ENCODE measurements at regions not wholly inside any gene's neighbourhood (a gene's known extent, or its start where the extent isn't known, plus 50 kb on each side); places are given as distances from the start of the nearest gene placed in this dataset.
"Not testable (repeated sequence)": the region's sequence is repeated elsewhere in the genome, so short reads cannot be mapped to it uniquely, and the experiment has no call there.

DNA sequence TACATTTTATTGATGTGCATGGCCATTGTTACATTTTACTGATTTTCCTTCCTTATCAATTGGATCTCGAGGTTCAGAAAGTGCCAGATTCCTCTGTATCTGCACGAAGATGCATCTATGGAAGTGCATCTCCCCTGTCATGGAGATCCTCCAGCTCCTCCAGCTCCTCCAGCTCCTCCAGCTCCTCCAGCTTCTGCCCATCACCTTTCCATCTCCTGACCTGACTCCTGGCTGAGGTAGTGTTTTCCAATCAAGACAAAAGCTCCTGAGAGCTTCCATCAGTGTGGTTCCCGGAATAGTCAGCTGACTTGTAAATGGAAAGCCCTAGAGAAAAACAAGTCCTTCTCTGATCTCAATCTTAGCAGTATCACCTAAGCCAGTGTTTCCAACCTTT is 90.8 kb upstream of the KLF6 start:
- FAIRE-seq (no peak), DNase-seq (ENCODE audit: low read depth) (no peak)
- TF ChIP-seq, protein P1, sequence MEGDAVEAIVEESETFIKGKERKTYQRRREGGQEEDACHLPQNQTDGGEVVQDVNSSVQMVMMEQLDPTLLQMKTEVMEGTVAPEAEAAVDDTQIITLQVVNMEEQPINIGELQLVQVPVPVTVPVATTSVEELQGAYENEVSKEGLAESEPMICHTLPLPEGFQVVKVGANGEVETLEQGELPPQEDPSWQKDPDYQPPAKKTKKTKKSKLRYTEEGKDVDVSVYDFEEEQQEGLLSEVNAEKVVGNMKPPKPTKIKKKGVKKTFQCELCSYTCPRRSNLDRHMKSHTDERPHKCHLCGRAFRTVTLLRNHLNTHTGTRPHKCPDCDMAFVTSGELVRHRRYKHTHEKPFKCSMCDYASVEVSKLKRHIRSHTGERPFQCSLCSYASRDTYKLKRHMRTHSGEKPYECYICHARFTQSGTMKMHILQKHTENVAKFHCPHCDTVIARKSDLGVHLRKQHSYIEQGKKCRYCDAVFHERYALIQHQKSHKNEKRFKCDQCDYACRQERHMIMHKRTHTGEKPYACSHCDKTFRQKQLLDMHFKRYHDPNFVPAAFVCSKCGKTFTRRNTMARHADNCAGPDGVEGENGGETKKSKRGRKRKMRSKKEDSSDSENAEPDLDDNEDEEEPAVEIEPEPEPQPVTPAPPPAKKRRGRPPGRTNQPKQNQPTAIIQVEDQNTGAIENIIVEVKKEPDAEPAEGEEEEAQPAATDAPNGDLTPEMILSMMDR (IDR thresholded peaks at IDR 0.05; ENCODE audit: insufficient read depth, low read length, severe bottlenecking), result no peak
- Histone ChIP-seq H3K36me3 (ENCODE audit: control insufficient read depth, insufficient read depth, low read length) (no peaks in the 10 kb centered on the region), H3K4me3 (ENCODE audit: low read depth, low read length) (no peak overlapping the region), H3K27me3 (ENCODE audit: control insufficient read depth, insufficient read depth, low read length) (no peaks in the 10 kb centered on the region)

DNA sequence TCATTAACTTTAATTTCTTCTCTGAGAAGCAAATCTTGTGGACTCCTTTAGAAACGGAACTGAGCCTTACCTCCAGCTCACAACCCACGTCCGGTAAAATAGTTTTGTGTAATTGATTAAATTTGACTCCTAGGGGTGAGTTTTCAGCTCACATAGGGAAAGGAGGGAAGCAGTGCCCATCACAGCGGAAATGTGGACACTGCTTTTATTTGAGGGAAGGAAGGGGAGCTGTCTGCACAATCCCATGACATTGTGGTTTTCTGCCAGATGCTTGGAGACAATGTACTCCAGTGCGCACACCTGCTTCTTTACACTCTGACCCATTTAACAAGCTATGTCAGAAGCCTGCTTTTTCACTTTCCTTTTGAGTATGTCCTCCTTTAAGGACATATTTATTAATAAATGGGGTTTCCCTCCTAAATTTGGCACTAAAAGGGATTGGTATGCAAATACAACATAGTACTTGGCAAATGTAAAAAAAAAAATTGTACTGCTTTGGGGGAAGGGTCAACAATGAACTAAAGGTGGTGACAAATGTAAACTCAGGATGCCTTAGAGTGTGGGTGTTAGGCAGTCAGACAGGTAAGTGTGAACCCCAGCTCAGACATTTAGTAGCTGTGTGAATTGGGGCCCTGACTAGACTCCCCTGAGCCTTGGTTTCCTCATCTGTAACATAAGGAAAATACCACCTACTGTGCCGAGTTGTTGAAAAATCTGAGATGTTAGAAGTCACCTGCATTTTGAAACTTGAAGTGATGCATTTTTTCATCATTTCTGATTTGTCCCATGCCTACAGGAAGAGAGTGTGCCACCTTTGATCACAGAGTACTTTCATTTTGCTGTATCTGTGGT is 90.2 kb upstream of the KLF6 start:
- FAIRE-seq (no peak), DNase-seq (ENCODE audit: low read depth) (no peak)
- no peaks in the 10 kb centered on the region for H3K36me3 ChIP-seq (ENCODE audit: control insufficient read depth, insufficient read depth, low read length)
- TF ChIP-seq, protein P1 (IDR thresholded peaks at IDR 0.05; ENCODE audit: insufficient read depth, low read length, severe bottlenecking), result no peak
- H3K27me3 ChIP-seq (ENCODE audit: control insufficient read depth, insufficient read depth, low read length), result no peaks in the 10 kb centered on the region
- H3K4me3 ChIP-seq (ENCODE audit: low read depth, low read length), result no peak overlapping the region

DNA sequence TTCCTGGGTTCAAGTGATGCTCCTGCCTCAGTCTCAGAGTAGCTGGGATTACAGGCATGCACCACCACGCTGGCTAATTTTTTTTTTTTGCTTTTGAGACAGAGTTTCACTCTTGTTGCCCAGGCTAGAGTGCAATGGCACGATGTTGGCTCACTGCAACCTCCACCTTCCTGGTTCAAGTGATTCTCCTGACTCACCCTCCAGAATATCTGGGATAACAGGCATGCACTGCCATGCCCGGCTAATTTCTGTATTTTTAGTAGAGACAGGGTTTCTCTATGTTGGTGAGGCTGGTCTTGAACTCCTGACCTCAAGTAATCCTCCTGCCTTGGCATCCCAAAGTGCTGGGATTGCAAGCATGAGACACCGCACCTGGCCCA is 89.6 kb upstream of the KLF6 start:
- not testable (repeated sequence) for H3K27me3 ChIP-seq (ENCODE audit: control insufficient read depth, insufficient read depth, low read length); H3K36me3 ChIP-seq (ENCODE audit: control insufficient read depth, insufficient read depth, low read length); FAIRE-seq; H3K4me3 ChIP-seq (ENCODE audit: low read depth, low read length)
- peak; percentile 73 for DNase-seq (ENCODE audit: low read depth)

DNA sequence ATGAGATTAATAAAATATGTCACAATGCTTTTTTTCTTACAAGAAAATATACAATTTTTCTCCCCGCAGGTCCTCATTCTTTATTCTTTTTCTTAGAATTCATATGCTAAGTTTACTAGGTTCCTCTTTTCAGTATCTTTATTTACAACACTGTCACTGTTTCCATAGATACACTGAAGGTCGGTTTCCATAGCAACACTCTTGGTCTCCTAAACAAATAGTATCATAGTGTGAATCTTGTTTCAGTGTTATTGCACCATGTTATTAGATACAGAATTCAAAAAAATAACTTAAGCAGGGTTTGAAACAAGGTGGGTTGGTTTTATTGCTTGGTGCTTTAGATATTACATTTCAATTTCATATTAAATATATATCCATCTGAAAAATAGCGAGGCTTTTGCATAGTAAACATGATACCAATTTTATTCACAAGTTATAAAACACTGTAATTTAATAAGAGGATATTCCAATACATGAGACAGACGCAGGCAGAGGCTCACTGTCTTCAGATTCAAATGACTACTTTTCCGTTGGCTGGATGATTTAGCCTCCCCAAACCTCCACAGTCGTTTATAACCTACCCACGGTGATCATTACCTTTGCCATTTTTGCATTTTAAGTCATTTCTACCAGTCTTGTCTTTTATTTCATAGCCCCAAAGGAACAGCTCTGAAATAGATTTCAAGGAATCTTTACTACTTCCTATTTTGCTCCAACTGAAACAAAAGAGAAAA is 88.9 kb upstream of the KLF6 start:
- peak; percentile 72 for DNase-seq (ENCODE audit: low read depth)
- no peak for FAIRE-seq
- H3K4me3 ChIP-seq (ENCODE audit: low read depth, low read length), result no peak overlapping the region
- H3K36me3 ChIP-seq (ENCODE audit: control insufficient read depth, insufficient read depth, low read length), result no peaks in the 10 kb centered on the region
- TF ChIP-seq, protein P1 (IDR thresholded peaks at IDR 0.05; ENCODE audit: insufficient read depth, low read length, severe bottlenecking), result no peak
- no peaks in the 10 kb centered on the region for H3K27me3 ChIP-seq (ENCODE audit: control insufficient read depth, insufficient read depth, low read length)

DNA sequence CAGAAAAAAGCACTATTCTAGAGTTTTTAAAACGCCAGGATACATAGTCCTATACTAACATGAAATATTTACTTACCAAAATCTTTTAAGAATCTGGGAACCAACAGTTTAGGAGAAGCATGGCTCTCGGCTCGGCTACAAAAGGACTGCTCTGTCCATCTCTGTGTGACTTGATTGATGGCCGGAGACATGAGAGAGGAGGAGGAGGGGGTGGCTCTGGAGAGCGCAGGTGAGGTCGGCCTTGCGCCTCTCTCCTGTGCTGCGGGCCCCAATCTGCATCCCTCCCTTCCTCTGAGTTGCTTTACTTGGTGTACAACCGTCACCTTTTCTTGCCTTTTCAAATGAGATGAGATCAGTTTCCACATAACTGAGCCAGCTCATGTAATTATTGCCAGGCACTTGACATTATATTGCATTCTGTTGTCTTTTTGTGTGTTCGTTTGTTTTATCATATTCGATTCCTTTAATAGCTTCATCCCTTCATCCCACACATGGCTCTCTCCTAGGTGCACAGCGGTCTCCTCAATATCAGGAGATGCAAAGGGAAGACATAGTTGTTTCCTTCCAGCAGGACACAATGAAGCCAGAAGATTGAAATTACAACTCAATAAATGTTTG is 87.8 kb upstream of the KLF6 start:
- DNase-seq (ENCODE audit: low read depth), result no peak
- no peak for FAIRE-seq
- Histone ChIP-seq H3K27me3 (ENCODE audit: control insufficient read depth, insufficient read depth, low read length) (no peaks in the 10 kb centered on the region), H3K4me3 (ENCODE audit: low read depth, low read length) (no peak overlapping the region), H3K36me3 (ENCODE audit: control insufficient read depth, insufficient read depth, low read length) (no peaks in the 10 kb centered on the region)
- TF ChIP-seq, protein P1 (IDR thresholded peaks at IDR 0.05; ENCODE audit: insufficient read depth, low read length, severe bottlenecking), result no peak

DNA sequence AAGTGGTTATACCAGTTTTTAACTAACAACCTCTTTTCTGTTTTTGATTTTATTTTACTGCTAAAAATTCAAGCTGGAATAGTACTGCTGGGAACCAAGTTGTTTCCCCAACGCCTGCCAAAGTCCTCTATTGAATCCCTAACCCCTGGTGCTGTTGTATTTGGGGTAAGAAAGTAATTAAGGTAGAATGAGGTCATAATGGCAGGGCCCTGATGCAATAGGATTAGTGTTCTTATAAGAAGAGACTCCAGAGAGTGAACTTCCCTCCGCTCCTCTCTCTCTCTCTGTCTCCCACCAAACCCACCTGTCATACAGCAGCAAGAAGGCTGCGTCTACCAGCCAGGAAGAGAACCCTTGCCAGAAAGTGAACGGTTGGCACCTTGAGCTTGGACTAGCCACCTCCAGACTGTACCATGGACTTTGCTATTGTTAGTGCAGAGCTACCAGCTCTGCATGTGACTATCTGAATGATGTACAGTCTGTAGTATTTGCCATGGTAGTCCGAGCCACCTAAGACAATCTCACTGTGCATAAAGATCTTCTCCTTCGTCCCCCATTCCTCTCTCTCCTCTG is 86.5 kb upstream of the KLF6 start:
- H3K27me3 ChIP-seq (ENCODE audit: control insufficient read depth, insufficient read depth, low read length), result no peaks in the 10 kb centered on the region
- FAIRE-seq, result no peak
- no peaks in the 10 kb centered on the region for H3K36me3 ChIP-seq (ENCODE audit: control insufficient read depth, insufficient read depth, low read length)
- no peak overlapping the region for H3K4me3 ChIP-seq (ENCODE audit: low read depth, low read length)
- no peak for DNase-seq (ENCODE audit: low read depth)
- TF ChIP-seq, protein P1 (IDR thresholded peaks at IDR 0.05; ENCODE audit: insufficient read depth, low read length, severe bottlenecking), result no peak

Measured in bronchial epithelial cell (primary cell).